Erythroblast (primary cell): ENCODE measurements at regions not wholly inside any gene's neighbourhood (a gene's known extent, or its start where the extent isn't known, plus 50 kb on each side); places are given as distances from the start of the nearest gene placed in this dataset.
A peak's percentile ranks its signal among the peaks of the same experiment; 100 is the strongest.

Experiments used
- DNase-seq, 2 experiments: peaks; one replicate each; lab custom pipeline; 2025; lab: John Stamatoyannopoulos, UW
- GATA1 ChIP-seq: IDR thresholded peaks from 2 replicates; pipeline ENCODE4 v1.6.1; 2011; ENCODE audit warnings: low read depth, mild to moderate bottlenecking, control low read depth, low read length, moderate library complexity
- POLR2A ChIP-seq: IDR thresholded peaks from 2 replicates; pipeline ENCODE4 v1.6.1; 2011; ENCODE audit warnings: mild to moderate bottlenecking, low read length

GRCh38 chr2:43029186-43029585 lies 197.2 kb downstream of the ZFP36L2 start:
- TF ChIP-seq GATA1 = no peak
- TF ChIP-seq POLR2A = no peak
- DNase-seq = no peak

- no peak for DNase-seq
- TF ChIP-seq GATA1 = no peak
- no peak for TF ChIP-seq POLR2A
These were observed 198.2 kb downstream of the ZFP36L2 start for GRCh38 chr2:43028188-43028587.

GRCh38 chr2:43027097-43027873 lies 199.1 kb downstream of the ZFP36L2 start:
- TF ChIP-seq POLR2A (no peak), GATA1 (no peak)
- no peak for DNase-seq

- TF ChIP-seq POLR2A (no peak), GATA1 (no peak)
- no peak for DNase-seq
These were observed 199.8 kb downstream of the ZFP36L2 start for GRCh38 chr2:43026426-43027096.

- DNase-seq = no peak
- TF ChIP-seq POLR2A (no peak), GATA1 (no peak)
These were observed 200.6 kb downstream of the ZFP36L2 start for GRCh38 chr2:43025709-43026295.

GRCh38 chr2:43024515-43025011 lies 201.8 kb downstream of the ZFP36L2 start:
- TF ChIP-seq GATA1 (no peak), POLR2A (no peak)
- peak; percentile 31 to 61 for DNase-seq

- no peak for DNase-seq
- no peak for TF ChIP-seq POLR2A
These were observed 202.5 kb downstream of the ZFP36L2 start for GRCh38 chr2:43023791-43024514.

- DNase-seq = no peak
- TF ChIP-seq GATA1 (no peak), POLR2A (no peak)
These were observed 203.5 kb downstream of the ZFP36L2 start for GRCh38 chr2:43022896-43023295.

- peak; percentile 17 to 23 for DNase-seq
- TF ChIP-seq POLR2A = no peak
- TF ChIP-seq GATA1 = no peak
These were observed 204.5 kb downstream of the ZFP36L2 start for GRCh38 chr2:43021791-43022509.

GRCh38 chr2:43020990-43021669 lies 205.3 kb downstream of the ZFP36L2 start:
- TF ChIP-seq GATA1 (no peak), POLR2A (no peak)
- DNase-seq = no peak

- TF ChIP-seq POLR2A = no peak
- no peak for DNase-seq
These were observed 206.1 kb downstream of the ZFP36L2 start for GRCh38 chr2:43020296-43020695.

GRCh38 chr2:43019536-43020183 lies 206.7 kb downstream of the ZFP36L2 start:
- no peak for TF ChIP-seq GATA1
- no peak for TF ChIP-seq POLR2A
- no peak for DNase-seq
